ENCODE measurements at regions not wholly inside any gene's neighbourhood (a gene's known extent, or its start where the extent isn't known, plus 50 kb on each side); places are given as distances from the start of the nearest gene placed in this dataset.
"Not testable (repeated sequence)": the region's sequence is repeated elsewhere in the genome, so short reads cannot be mapped to it uniquely, and the experiment has no call there.

GRCh38 chr3:40645883-40646282, 121.1 kb downstream of the ZNF621 start:
- DNase-seq (ENCODE audit: low spot score), result no peak

- no peak for DNase-seq (ENCODE audit: low spot score)
Observed at GRCh38 chr3:40649346-40649745, 124.6 kb downstream of the ZNF621 start.

- DNase-seq (ENCODE audit: low spot score), result no peak
Observed at GRCh38 chr3:40652072-40652471, 127.3 kb downstream of the ZNF621 start.

- no peak for DNase-seq (ENCODE audit: low spot score)
Observed at GRCh38 chr3:40653001-40653400, 128.2 kb downstream of the ZNF621 start.

GRCh38 chr3:40653878-40654277, 129.1 kb downstream of the ZNF621 start:
- DNase-seq (ENCODE audit: low spot score), result no peak

- no peak for DNase-seq (ENCODE audit: low spot score)
Observed at GRCh38 chr3:40655551-40655950, 130.8 kb downstream of the ZNF621 start.

- DNase-seq (ENCODE audit: low spot score), result no peak
Observed at GRCh38 chr3:40657623-40658022, 132.9 kb downstream of the ZNF621 start.

- DNase-seq (ENCODE audit: low spot score), result no peak
Observed at GRCh38 chr3:40658305-40658704, 133.5 kb downstream of the ZNF621 start.

- DNase-seq (ENCODE audit: low spot score), result no peak
Observed at GRCh38 chr3:40660554-40660953, 135.8 kb downstream of the ZNF621 start.

GRCh38 chr3:40661284-40661683, 136.5 kb downstream of the ZNF621 start:
- no peak for DNase-seq (ENCODE audit: low spot score)

GRCh38 chr3:40663280-40663679, 138.5 kb downstream of the ZNF621 start:
- DNase-seq (ENCODE audit: low spot score), result no peak

GRCh38 chr3:40669176-40669575, 144.4 kb downstream of the ZNF621 start:
- no peak for DNase-seq (ENCODE audit: low spot score)

GRCh38 chr3:40672861-40673260, 148.1 kb downstream of the ZNF621 start:
- no peak for DNase-seq (ENCODE audit: low spot score)

- DNase-seq (ENCODE audit: low spot score), result no peak
Observed at GRCh38 chr3:40677321-40677720, 152.6 kb downstream of the ZNF621 start.

GRCh38 chr3:40677749-40678148, 153.0 kb downstream of the ZNF621 start:
- DNase-seq (ENCODE audit: low spot score), result no peak

GRCh38 chr3:40679290-40679689, 154.5 kb downstream of the ZNF621 start:
- no peak for DNase-seq (ENCODE audit: low spot score)

GRCh38 chr3:40680685-40681657, 156.2 kb downstream of the ZNF621 start:
- no peak for DNase-seq (ENCODE audit: low spot score)

- DNase-seq (ENCODE audit: low spot score), result no peak
Observed at GRCh38 chr3:40681658-40682055, 156.9 kb downstream of the ZNF621 start.

GRCh38 chr3:40689837-40690236, 165.1 kb downstream of the ZNF621 start:
- no peak for DNase-seq (ENCODE audit: low spot score)

- DNase-seq (ENCODE audit: low spot score), result no peak
Observed at GRCh38 chr3:40690749-40691451, 166.1 kb downstream of the ZNF621 start.

GRCh38 chr3:40691452-40691861, 166.7 kb downstream of the ZNF621 start:
- no peak for DNase-seq (ENCODE audit: low spot score)

GRCh38 chr3:40695848-40696247, 171.1 kb downstream of the ZNF621 start:
- no peak for DNase-seq (ENCODE audit: low spot score)

- not testable (repeated sequence) for DNase-seq (ENCODE audit: low spot score)
Observed at GRCh38 chr3:40698611-40699010, 173.9 kb downstream of the ZNF621 start.
